VCaP (cell line): ENCODE measurements at regions not wholly inside any gene's neighbourhood (a gene's known extent, or its start where the extent isn't known, plus 50 kb on each side); places are given as distances from the start of the nearest gene placed in this dataset.
A peak's percentile ranks its signal among the peaks of the same experiment; 100 is the strongest.

ENCODE experiments used
- H3K27ac ChIP-seq: fragments of 450-650 bp; 2 replicates; pipeline ENCODE4 v1.5.1; 2017
- CTCF ChIP-seq: fragments of 450-650 bp; conservative IDR thresholded peaks from 2 replicates; pipeline ENCODE4 v1.5.1; 2017; ENCODE audit warnings: mild to moderate bottlenecking, moderate library complexity

- TF ChIP-seq CTCF: no peak
- no peak overlapping the region for H3K27ac ChIP-seq
These were observed 95.7 kb upstream of the AKT3 start for GRCh38 chr1:243945727-243946126.

GRCh38 chr1:243944429-243945160, 94.6 kb upstream of the AKT3 start:
- peak overlapping the region; percentile 51; the same call in 1 of the 2 replicates for H3K27ac ChIP-seq
- no peak for TF ChIP-seq CTCF

- H3K27ac ChIP-seq: peak overlapping the region; percentile 51; the same call in 1 of the 2 replicates
- TF ChIP-seq CTCF: no peak
These were observed 93.8 kb upstream of the AKT3 start for GRCh38 chr1:243943671-243944428.

GRCh38 chr1:243942196-243943150, 92.4 kb upstream of the AKT3 start:
- TF ChIP-seq CTCF: no peak
- no peak overlapping the region; the same call in 1 of the 2 replicates for H3K27ac ChIP-seq

GRCh38 chr1:243940451-243940850, 90.4 kb upstream of the AKT3 start:
- TF ChIP-seq CTCF: no peak
- H3K27ac ChIP-seq: no peak overlapping the region

GRCh38 chr1:243939167-243939848, 89.3 kb upstream of the AKT3 start:
- TF ChIP-seq CTCF: no peak
- H3K27ac ChIP-seq: no peak overlapping the region
